ENCODE measurements at regions not wholly inside any gene's neighbourhood (a gene's known extent, or its start where the extent isn't known, plus 50 kb on each side); places are given as distances from the start of the nearest gene placed in this dataset.
"Not testable (repeated sequence)": the region's sequence is repeated elsewhere in the genome, so short reads cannot be mapped to it uniquely, and the experiment has no call there.

- Histone ChIP-seq H3K27me3 (ENCODE audit: control insufficient read depth, insufficient read depth, low read length) (no peaks in the 10 kb centered on the region), H3K9me3 (ENCODE audit: control insufficient read depth, low read depth, low read length) (no peaks in the 10 kb centered on the region), H3K27ac (ENCODE audit: low read length) (no peak overlapping the region), H3K4me3 (ENCODE audit: low read length) (no peak overlapping the region), H3K36me3 (ENCODE audit: control insufficient read depth, insufficient read depth, low read length) (no peaks in the 10 kb centered on the region), H3K4me1 (ENCODE audit: control insufficient read depth, insufficient read depth, low read length) (no peaks in the 10 kb centered on the region)
- DNase-seq, result no peak
- WGBS (ENCODE audit: insufficient coverage, low lambda C conversion rate), result no CpG with 5 or more reads among the region's 2 CpGs
These were observed 177.6 kb downstream of the STK31 start for GRCh38 chr7:23887660-23888059.

- H3K4me3 ChIP-seq (ENCODE audit: low read length), result no peak overlapping the region
- no peaks in the 10 kb centered on the region for H3K36me3 ChIP-seq (ENCODE audit: control insufficient read depth, insufficient read depth, low read length)
- no CpG with 5 or more reads among the region's 1 CpG for WGBS (ENCODE audit: insufficient coverage, low lambda C conversion rate)
- no peaks in the 10 kb centered on the region for H3K4me1 ChIP-seq (ENCODE audit: control insufficient read depth, insufficient read depth, low read length)
- H3K27me3 ChIP-seq (ENCODE audit: control insufficient read depth, insufficient read depth, low read length), result no peaks in the 10 kb centered on the region
- no peak overlapping the region for H3K27ac ChIP-seq (ENCODE audit: low read length)
- no peaks in the 10 kb centered on the region for H3K9me3 ChIP-seq (ENCODE audit: control insufficient read depth, low read depth, low read length)
- DNase-seq, result no peak
These were observed 178.9 kb downstream of the STK31 start for GRCh38 chr7:23888958-23889357.

GRCh38 chr7:23889566-23889965, 179.5 kb downstream of the STK31 start:
- no CpG with 5 or more reads among the region's 1 CpG for WGBS (ENCODE audit: insufficient coverage, low lambda C conversion rate)
- Histone ChIP-seq H3K27ac (ENCODE audit: low read length) (no peak overlapping the region), H3K4me1 (ENCODE audit: control insufficient read depth, insufficient read depth, low read length) (no peaks in the 10 kb centered on the region), H3K27me3 (ENCODE audit: control insufficient read depth, insufficient read depth, low read length) (no peaks in the 10 kb centered on the region), H3K4me3 (ENCODE audit: low read length) (no peak overlapping the region), H3K36me3 (ENCODE audit: control insufficient read depth, insufficient read depth, low read length) (no peaks in the 10 kb centered on the region), H3K9me3 (ENCODE audit: control insufficient read depth, low read depth, low read length) (no peaks in the 10 kb centered on the region)
- DNase-seq, result no peak

GRCh38 chr7:23892019-23892418, 182.0 kb downstream of the STK31 start:
- DNase-seq, result no peak
- Histone ChIP-seq H3K4me3 (ENCODE audit: low read length) (no peak overlapping the region), H3K27ac (ENCODE audit: low read length) (no peak overlapping the region), H3K4me1 (ENCODE audit: control insufficient read depth, insufficient read depth, low read length) (no peaks in the 10 kb centered on the region), H3K36me3 (ENCODE audit: control insufficient read depth, insufficient read depth, low read length) (no peaks in the 10 kb centered on the region), H3K27me3 (ENCODE audit: control insufficient read depth, insufficient read depth, low read length) (no peaks in the 10 kb centered on the region), H3K9me3 (ENCODE audit: control insufficient read depth, low read depth, low read length) (no peaks in the 10 kb centered on the region)
- 82% methylated on average over 1 of the region's 1 CpG for WGBS (ENCODE audit: insufficient coverage, low lambda C conversion rate)

- Histone ChIP-seq H3K9me3 (ENCODE audit: control insufficient read depth, low read depth, low read length) (no peaks in the 10 kb centered on the region), H3K4me1 (ENCODE audit: control insufficient read depth, insufficient read depth, low read length) (no peaks in the 10 kb centered on the region), H3K27ac (ENCODE audit: low read length) (no peak overlapping the region), H3K27me3 (ENCODE audit: control insufficient read depth, insufficient read depth, low read length) (no peaks in the 10 kb centered on the region), H3K36me3 (ENCODE audit: control insufficient read depth, insufficient read depth, low read length) (no peaks in the 10 kb centered on the region), H3K4me3 (ENCODE audit: low read length) (no peak overlapping the region)
- no peak for DNase-seq
- no CpG with 5 or more reads among the region's 7 CpGs for WGBS (ENCODE audit: insufficient coverage, low lambda C conversion rate)
These were observed 183.3 kb downstream of the STK31 start for GRCh38 chr7:23893176-23893941.

GRCh38 chr7:23893942-23894891, 184.2 kb downstream of the STK31 start:
- WGBS (ENCODE audit: insufficient coverage, low lambda C conversion rate), result 86% methylated on average over 4 of the region's 13 CpGs
- Histone ChIP-seq H3K4me1 (ENCODE audit: control insufficient read depth, insufficient read depth, low read length) (no peaks in the 10 kb centered on the region), H3K27me3 (ENCODE audit: control insufficient read depth, insufficient read depth, low read length) (no peaks in the 10 kb centered on the region), H3K27ac (ENCODE audit: low read length) (no peak overlapping the region), H3K9me3 (ENCODE audit: control insufficient read depth, low read depth, low read length) (no peaks in the 10 kb centered on the region), H3K36me3 (ENCODE audit: control insufficient read depth, insufficient read depth, low read length) (no peaks in the 10 kb centered on the region), H3K4me3 (ENCODE audit: low read length) (no peak overlapping the region)
- no peak for DNase-seq

- H3K9me3 ChIP-seq (ENCODE audit: control insufficient read depth, low read depth, low read length), result no peaks in the 10 kb centered on the region
- DNase-seq, result no peak
- no CpG with 5 or more reads among the region's 4 CpGs for WGBS (ENCODE audit: insufficient coverage, low lambda C conversion rate)
- H3K27ac ChIP-seq (ENCODE audit: low read length), result no peak overlapping the region
- H3K4me3 ChIP-seq (ENCODE audit: low read length), result no peak overlapping the region
- H3K27me3 ChIP-seq (ENCODE audit: control insufficient read depth, insufficient read depth, low read length), result no peaks in the 10 kb centered on the region
- no peaks in the 10 kb centered on the region for H3K4me1 ChIP-seq (ENCODE audit: control insufficient read depth, insufficient read depth, low read length)
- H3K36me3 ChIP-seq (ENCODE audit: control insufficient read depth, insufficient read depth, low read length), result no peaks in the 10 kb centered on the region
These were observed 185.0 kb downstream of the STK31 start for GRCh38 chr7:23894892-23895569.

GRCh38 chr7:23895666-23896096, 185.7 kb downstream of the STK31 start:
- no peaks in the 10 kb centered on the region for H3K27me3 ChIP-seq (ENCODE audit: control insufficient read depth, insufficient read depth, low read length)
- WGBS (ENCODE audit: insufficient coverage, low lambda C conversion rate), result 17% methylated on average over 1 of the region's 6 CpGs
- DNase-seq, result no peak
- no peaks in the 10 kb centered on the region for H3K36me3 ChIP-seq (ENCODE audit: control insufficient read depth, insufficient read depth, low read length)
- no peak overlapping the region for H3K27ac ChIP-seq (ENCODE audit: low read length)
- no peaks in the 10 kb centered on the region for H3K9me3 ChIP-seq (ENCODE audit: control insufficient read depth, low read depth, low read length)
- H3K4me3 ChIP-seq (ENCODE audit: low read length), result no peak overlapping the region
- H3K4me1 ChIP-seq (ENCODE audit: control insufficient read depth, insufficient read depth, low read length), result no peaks in the 10 kb centered on the region

GRCh38 chr7:23898619-23899018, 188.6 kb downstream of the STK31 start:
- Histone ChIP-seq H3K27me3 (ENCODE audit: control insufficient read depth, insufficient read depth, low read length) (no peaks in the 10 kb centered on the region), H3K9me3 (ENCODE audit: control insufficient read depth, low read depth, low read length) (no peaks in the 10 kb centered on the region), H3K27ac (ENCODE audit: low read length) (no peak overlapping the region), H3K36me3 (ENCODE audit: control insufficient read depth, insufficient read depth, low read length) (no peaks in the 10 kb centered on the region), H3K4me1 (ENCODE audit: control insufficient read depth, insufficient read depth, low read length) (no peaks in the 10 kb centered on the region), H3K4me3 (ENCODE audit: low read length) (no peak overlapping the region)
- no peak for DNase-seq

GRCh38 chr7:23904901-23905300, 194.9 kb downstream of the STK31 start:
- not testable (repeated sequence) for H3K27ac ChIP-seq (ENCODE audit: low read length); H3K36me3 ChIP-seq (ENCODE audit: control insufficient read depth, insufficient read depth, low read length); H3K4me3 ChIP-seq (ENCODE audit: low read length); H3K4me1 ChIP-seq (ENCODE audit: control insufficient read depth, insufficient read depth, low read length); H3K9me3 ChIP-seq (ENCODE audit: control insufficient read depth, low read depth, low read length); H3K27me3 ChIP-seq (ENCODE audit: control insufficient read depth, insufficient read depth, low read length); DNase-seq
- WGBS (ENCODE audit: insufficient coverage, low lambda C conversion rate), result no CpG with 5 or more reads among the region's 30 CpGs
